K562 (cell line): ENCODE measurements at regions not wholly inside any gene's neighbourhood (a gene's known extent, or its start where the extent isn't known, plus 50 kb on each side); places are given as distances from the start of the nearest gene placed in this dataset.

ENCODE experiments used
- ATAC-seq: fragments of 200-7000 bp; cut with Tn5 transposase; 3 replicates; pipeline ENCODE4 v1.9.1; 2020; ENCODE audit warnings: moderate library complexity
- BruUV-seq: library from RNA; stranded (reverse); fragments of 400-500 nt; replicated peaks from 2 replicates; lab custom pipeline; 2021; lab: Mats Ljungman, UMichigan
- CTCF ChIA-PET: fragments of 300-600 bp; formaldehyde crosslinking; extraction: SDS; loops from one replicate; lab custom pipeline; 2021; ENCODE audit warnings: low intra/inter-chr PET ratio; lab: Yijun Ruan, JAX
- POLR2A ChIA-PET: fragments of 300-600, 350-650 bp; sonication (Branson Sonifier 250); formaldehyde crosslinking; extraction: SDS; loops from one replicate; lab custom pipeline; 2021; ENCODE audit warnings: antibody characterized with exemption, inconsistent platforms; lab: Yijun Ruan, JAX
- DNase-seq, 4 experiments: peaks; one replicate each; pipeline versions ENCODE4 v3.0.0 to v3.0.0-alpha.2; 2011 to 2018; ENCODE audit warnings: low spot score in 3 of 4, mixed read lengths in 3 of 4; ENCODE audit errors: extremely low read depth in 1 of 4
- FAIRE-seq: peaks from 2 replicates; lab custom pipeline; 2011; peaks lifted over from hg19 to GRCh38; lab: Jason Lieb, UNC
- H2AFZ ChIP-seq: 2 replicates; pipeline ENCODE4 v1.6.0; 2011; ENCODE audit warnings: low read depth, low read length, control low read depth, inconsistent platforms
- H3K27ac ChIP-seq: fragments of 200-600 bp; 3 replicates; pipeline ENCODE4 v1.8.0; 2011; ENCODE audit warnings: low read depth, mild to moderate bottlenecking, control low read depth, inconsistent platforms, low read length, moderate library complexity, mixed read lengths; ENCODE audit errors: extremely low read depth
- H3K27me3 ChIP-seq, 2 experiments: fragments of 300-600 bp in 1 of 2; 2 replicates in 1 of 2; 3 replicates in 1 of 2; pipeline versions ENCODE4 v1.6.0 to v1.8.0; 2011; ENCODE audit warnings: inconsistent platforms in 2 of 2, low read length in 2 of 2, mild to moderate bottlenecking in 1 of 2, mixed read lengths in 1 of 2, moderate library complexity in 1 of 2; ENCODE audit not compliant: control insufficient read depth in 2 of 2, insufficient read depth in 2 of 2
- H3K36me3 ChIP-seq: fragments of 300-600 bp; 3 replicates; pipeline ENCODE4 v1.8.0; 2011; ENCODE audit warnings: mild to moderate bottlenecking, low read length, inconsistent platforms; ENCODE audit not compliant: control insufficient read depth, insufficient read depth
- H3K4me1 ChIP-seq, 2 experiments: fragments of 200-600 bp in 1 of 2; replicated peaks in 1 of 2; 2 replicates in 1 of 2; 3 replicates in 1 of 2; pipeline versions ENCODE4 v1.5.1 to v1.8.0; 2011; ENCODE audit warnings: inconsistent platforms in 2 of 2, low read length in 2 of 2, mild to moderate bottlenecking in 1 of 2, mixed read lengths in 1 of 2, moderate library complexity in 1 of 2; ENCODE audit not compliant: control insufficient read depth in 2 of 2, insufficient read depth in 2 of 2
- H3K4me2 ChIP-seq: 2 replicates; pipeline ENCODE4 v1.6.1; 2011; ENCODE audit warnings: low read length, control low read depth, inconsistent platforms, mixed read lengths; ENCODE audit not compliant: insufficient read depth
- H3K4me3 ChIP-seq: fragments of 200-600 bp; sonication (generic), shearing (Covaris generic); 2 replicates; pipeline ENCODE4 v1.5.1; 2016; ENCODE audit warnings: control low read depth, inconsistent platforms
- H3K79me2 ChIP-seq: fragments of 200-600 bp; 3 replicates; pipeline ENCODE4 v1.8.0; 2011; ENCODE audit warnings: low read length, inconsistent platforms; ENCODE audit not compliant: control insufficient read depth, insufficient read depth
- H3K9ac ChIP-seq, 2 experiments: 2 replicates each; pipeline versions ENCODE4 v1.6.0 to v1.6.1; 2011; ENCODE audit warnings: low read depth in 2 of 2, low read length in 2 of 2, control low read depth in 1 of 2, inconsistent platforms in 1 of 2, mild to moderate bottlenecking in 1 of 2, mixed read lengths in 1 of 2; ENCODE audit not compliant: insufficient read depth in 1 of 2
- H3K9me1 ChIP-seq: one replicate; pipeline ENCODE4 v1.6.0; 2011; ENCODE audit warnings: inconsistent platforms, mild to moderate bottlenecking, low read length, moderate library complexity; ENCODE audit not compliant: control insufficient read depth, insufficient read depth
- H3K9me3 ChIP-seq: replicated peaks from 2 replicates; pipeline ENCODE4 v1.5.1; 2011; ENCODE audit warnings: low read depth, low read length, inconsistent platforms; ENCODE audit not compliant: control insufficient read depth, insufficient read depth
- H4K20me1 ChIP-seq: replicated peaks from 2 replicates; pipeline ENCODE4 v1.6.1; 2011; ENCODE audit warnings: low read length, inconsistent platforms, mixed read lengths; ENCODE audit not compliant: control insufficient read depth, insufficient read depth
- CBFB ChIP-seq: sonication (generic); formaldehyde crosslinking; IDR thresholded peaks from 2 replicates; pipeline ENCODE4 v1.4.0; 2020; ENCODE audit warnings: mild to moderate bottlenecking, missing genetic modification reagents
- CHD1 ChIP-seq: fragments of 200-600 bp; sonication (generic); IDR thresholded peaks from one replicate; pipeline ENCODE4 v1.6.1; 2012; ENCODE audit warnings: mild to moderate bottlenecking, moderate library complexity, low read length, inconsistent platforms
- CREBBP ChIP-seq: IDR thresholded peaks from one replicate; pipeline ENCODE4 v1.6.1; 2012; ENCODE audit warnings: low read depth, mild to moderate bottlenecking, control low read depth, inconsistent platforms, low read length
- CSDE1 ChIP-seq, 2 experiments: fragments of 450-650 bp; IDR thresholded peaks; 2 replicates each; pipeline ENCODE4 v1.6.1; 2016; ENCODE audit warnings: mild to moderate bottlenecking in 1 of 2
- DIDO1 ChIP-seq: fragments of 450-650 bp; IDR thresholded peaks from 2 replicates; pipeline ENCODE4 v1.6.1; 2016; ENCODE audit warnings: low read depth, missing biosample characterization, missing genetic modification characterization
- DMBX1 ChIP-seq: fragments of 250-450 bp; sonication (Bioruptor Pico); IDR thresholded peaks from 2 replicates; pipeline ENCODE4 v1.8.0; 2022; ENCODE audit warnings: inconsistent platforms, mild to moderate bottlenecking, moderate library complexity, borderline replicate concordance
- DNMT1 ChIP-seq: fragments of 450-650 bp; IDR thresholded peaks from 2 replicates; pipeline ENCODE4 v1.6.1; 2016; ENCODE audit warnings: antibody characterized with exemption, mild to moderate bottlenecking
- HDAC2 ChIP-seq: fragments of 450-650 bp; IDR thresholded peaks from 2 replicates; pipeline ENCODE4 v1.6.1; 2016; ENCODE audit warnings: mild to moderate bottlenecking
- POLR3G ChIP-seq: IDR thresholded peaks from 2 replicates; pipeline ENCODE4 v1.6.1; 2011; ENCODE audit not compliant: insufficient read length, insufficient replicate concordance; ENCODE audit errors: extremely low read depth
- SRSF9 ChIP-seq: fragments of 200-400 bp; formaldehyde crosslinking; IDR thresholded peaks from 2 replicates; pipeline ENCODE4 v1.6.1; 2017; ENCODE audit warnings: low read depth, low read length, borderline replicate concordance
- TCF7L2 ChIP-seq: fragments of 150-350 bp; IDR thresholded peaks from 2 replicates; pipeline ENCODE4 v1.6.1; 2016; ENCODE audit warnings: low read depth, mild to moderate bottlenecking, low read length, moderate library complexity
- ZBED1 ChIP-seq: IDR thresholded peaks from 2 replicates; pipeline ENCODE4 v1.6.1; 2014
- ZNF324 ChIP-seq: fragments of 250-450 bp; sonication (Bioruptor Pico); IDR thresholded peaks from 2 replicates; pipeline ENCODE4 v1.4.0; 2020; ENCODE audit warnings: mild to moderate bottlenecking
- WGBS: fragments of 100-300 bp; shearing (Covaris generic); methylation state at CpG from one replicate; pipeline ENCODE4 v1.1.6; 2016; ENCODE audit warnings: low coverage, mixed read lengths; ENCODE audit not compliant: insufficient coverage; ENCODE audit errors: missing lambda C conversion rate; 5-methylcytosine and 5-hydroxymethylcytosine counted together
- in situ Hi-C: fragments of 300-500 bp; cut with MboI; formaldehyde crosslinking; loops from 4 replicates; pipeline ENCODE4 v1.15.0; 2018; ENCODE audit warnings: inconsistent platforms, mixed read lengths
- intact Hi-C: fragments of 100-400 bp; cut with micrococcal nuclease; formaldehyde crosslinking; loops from 2 replicates; pipeline ENCODE4 v1.14.2; 2022
- TF ChIP-seq, protein P1 (sequence below): fragments of 450-650 bp; IDR thresholded peaks from 2 replicates; pipeline ENCODE4 v1.7.0; 2016; ENCODE audit warnings: borderline replicate concordance
- TF ChIP-seq, protein P2 (sequence below), 2 experiments: fragments of 450-650 bp in 1 of 2; sonication (generic) in 1 of 2; formaldehyde crosslinking in 1 of 2; IDR thresholded peaks in 1 of 2; conservative IDR thresholded peaks in 1 of 2; 2 replicates each; pipeline versions ENCODE4 v1.6.1 to v1.8.1; 2016 to 2023; ENCODE audit warnings: mild to moderate bottlenecking in 2 of 2, moderate library complexity in 2 of 2, inconsistent platforms in 1 of 2, missing genetic modification reagents in 1 of 2
- TF ChIP-seq, protein P3 (sequence below): sonication (generic); IDR thresholded peaks from 2 replicates; pipeline ENCODE4 v1.6.1; 2016
- TF ChIP-seq, protein P4 (sequence below): fragments of 250-450 bp; sonication (Bioruptor Pico); IDR thresholded peaks from 2 replicates; pipeline ENCODE4 v1.9.0; 2021; ENCODE audit warnings: mild to moderate bottlenecking

DNA sequence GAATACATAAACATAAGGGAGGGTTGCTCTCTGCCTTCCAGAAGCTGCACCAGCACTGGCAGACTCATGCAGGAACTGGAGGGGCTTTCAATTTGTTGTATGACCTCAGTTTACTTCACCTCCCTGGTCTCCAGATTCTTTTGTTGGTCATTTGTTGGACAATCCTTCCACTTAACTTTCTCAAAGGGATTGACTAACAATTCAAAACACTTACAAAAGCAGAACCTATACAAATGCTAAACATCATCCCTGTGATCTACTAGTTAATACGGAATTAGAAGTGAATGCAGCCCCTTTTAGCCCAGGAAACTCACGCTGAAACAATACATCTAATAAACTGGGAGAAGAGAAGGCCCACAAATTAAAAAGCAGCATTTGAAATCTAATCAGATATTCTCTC is 404.6 kb upstream of the BRINP1 start:
- in situ Hi-C loops (no loop called here), intact Hi-C loops (no loop called here)
- no peak overlapping the region for H3K27ac ChIP-seq
- ATAC-seq (no peak), DNase-seq (no peak), FAIRE-seq (no peak)
- no peaks in the 10 kb centered on the region for H3K27me3 ChIP-seq
- H3K4me2 ChIP-seq, result no peak overlapping the region
- H3K79me2 ChIP-seq, result no peaks in the 10 kb centered on the region
- no peaks in the 10 kb centered on the region for H3K9me1 ChIP-seq
- H2AFZ ChIP-seq, result no peak overlapping the region
- no peaks in the 10 kb centered on the region for H3K9me3 ChIP-seq
- TF ChIP-seq DMBX1 (CRISPR knock-in tag) (no peak), ZBED1 (no peak), CREBBP (no peak), DNMT1 (no peak), DIDO1 (tag) (no peak), HDAC2 (no peak), CSDE1 (IDR thresholded peaks at IDR 0.05) (no peak), CHD1 (no peak), CBFB (CRISPR knock-in tag) (no peak), SRSF9 (no peak), POLR3G (no peak), ZNF324 (no peak), TCF7L2 (no peak)
- TF ChIP-seq, protein P1, sequence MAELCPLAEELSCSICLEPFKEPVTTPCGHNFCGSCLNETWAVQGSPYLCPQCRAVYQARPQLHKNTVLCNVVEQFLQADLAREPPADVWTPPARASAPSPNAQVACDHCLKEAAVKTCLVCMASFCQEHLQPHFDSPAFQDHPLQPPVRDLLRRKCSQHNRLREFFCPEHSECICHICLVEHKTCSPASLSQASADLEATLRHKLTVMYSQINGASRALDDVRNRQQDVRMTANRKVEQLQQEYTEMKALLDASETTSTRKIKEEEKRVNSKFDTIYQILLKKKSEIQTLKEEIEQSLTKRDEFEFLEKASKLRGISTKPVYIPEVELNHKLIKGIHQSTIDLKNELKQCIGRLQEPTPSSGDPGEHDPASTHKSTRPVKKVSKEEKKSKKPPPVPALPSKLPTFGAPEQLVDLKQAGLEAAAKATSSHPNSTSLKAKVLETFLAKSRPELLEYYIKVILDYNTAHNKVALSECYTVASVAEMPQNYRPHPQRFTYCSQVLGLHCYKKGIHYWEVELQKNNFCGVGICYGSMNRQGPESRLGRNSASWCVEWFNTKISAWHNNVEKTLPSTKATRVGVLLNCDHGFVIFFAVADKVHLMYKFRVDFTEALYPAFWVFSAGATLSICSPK, result no peak
- TF ChIP-seq, protein P2, sequence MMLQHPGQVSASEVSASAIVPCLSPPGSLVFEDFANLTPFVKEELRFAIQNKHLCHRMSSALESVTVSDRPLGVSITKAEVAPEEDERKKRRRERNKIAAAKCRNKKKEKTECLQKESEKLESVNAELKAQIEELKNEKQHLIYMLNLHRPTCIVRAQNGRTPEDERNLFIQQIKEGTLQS (IDR thresholded peaks at IDR 0.05), result no peak
- TF ChIP-seq, protein P2 (CRISPR knock-in tag; conservative IDR thresholded peaks at IDR 0.05), result no peak
- TF ChIP-seq, protein P3, sequence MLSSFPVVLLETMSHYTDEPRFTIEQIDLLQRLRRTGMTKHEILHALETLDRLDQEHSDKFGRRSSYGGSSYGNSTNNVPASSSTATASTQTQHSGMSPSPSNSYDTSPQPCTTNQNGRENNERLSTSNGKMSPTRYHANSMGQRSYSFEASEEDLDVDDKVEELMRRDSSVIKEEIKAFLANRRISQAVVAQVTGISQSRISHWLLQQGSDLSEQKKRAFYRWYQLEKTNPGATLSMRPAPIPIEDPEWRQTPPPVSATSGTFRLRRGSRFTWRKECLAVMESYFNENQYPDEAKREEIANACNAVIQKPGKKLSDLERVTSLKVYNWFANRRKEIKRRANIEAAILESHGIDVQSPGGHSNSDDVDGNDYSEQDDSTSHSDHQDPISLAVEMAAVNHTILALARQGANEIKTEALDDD, result no peak
- TF ChIP-seq, protein P4, sequence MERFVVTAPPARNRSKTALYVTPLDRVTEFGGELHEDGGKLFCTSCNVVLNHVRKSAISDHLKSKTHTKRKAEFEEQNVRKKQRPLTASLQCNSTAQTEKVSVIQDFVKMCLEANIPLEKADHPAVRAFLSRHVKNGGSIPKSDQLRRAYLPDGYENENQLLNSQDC, result no peak
- TF ChIP-seq, all 486 proteins: peak for 0
- ChIA-PET CTCF (no interaction called here), POLR2A (no interaction called here)
- 0% methylated on average over 2 of the region's 2 CpGs for WGBS
- BruUV-seq, result no TSS peak
- Histone ChIP-seq H3K9ac (no peak overlapping the region), H3K4me3 (no peak overlapping the region), H3K36me3 (no peaks in the 10 kb centered on the region), H3K4me1 (no peaks in the 10 kb centered on the region), H4K20me1 (no peaks in the 10 kb centered on the region)
